Epithelial cell of esophagus (primary cell): ENCODE measurements at regions not wholly inside any gene's neighbourhood (a gene's known extent, or its start where the extent isn't known, plus 50 kb on each side); places are given as distances from the start of the nearest gene placed in this dataset.

Source experiments
- DNase-seq: peaks from one replicate; pipeline ENCODE4 v3.0.0; 2010; ENCODE audit warnings: low read depth
- H3K4me3 ChIP-seq: 2 replicates; pipeline ENCODE4 v1.5.1; 2011; ENCODE audit warnings: mild to moderate bottlenecking, low read length, control low read depth
- CTCF ChIP-seq: IDR thresholded peaks from 2 replicates; pipeline ENCODE4 v1.5.1; 2011; ENCODE audit warnings: low read depth, mild to moderate bottlenecking, low read length, control low read depth, inconsistent platforms; ENCODE audit not compliant: insufficient read depth; ENCODE audit errors: missing control alignments

GRCh38 chr3:176058856-176059255 lies 1138.4 kb downstream of the TBL1XR1 start:
- no peak for TF ChIP-seq CTCF
- H3K4me3 ChIP-seq, result no peak overlapping the region
- no peak for DNase-seq

GRCh38 chr3:176055836-176056235 lies 1141.4 kb downstream of the TBL1XR1 start:
- H3K4me3 ChIP-seq, result no peak overlapping the region
- peak; percentile 32 for DNase-seq
- no peak for TF ChIP-seq CTCF

GRCh38 chr3:176051766-176052165 lies 1145.5 kb downstream of the TBL1XR1 start:
- DNase-seq, result no peak
- H3K4me3 ChIP-seq, result no peak overlapping the region
- no peak for TF ChIP-seq CTCF

DNA sequence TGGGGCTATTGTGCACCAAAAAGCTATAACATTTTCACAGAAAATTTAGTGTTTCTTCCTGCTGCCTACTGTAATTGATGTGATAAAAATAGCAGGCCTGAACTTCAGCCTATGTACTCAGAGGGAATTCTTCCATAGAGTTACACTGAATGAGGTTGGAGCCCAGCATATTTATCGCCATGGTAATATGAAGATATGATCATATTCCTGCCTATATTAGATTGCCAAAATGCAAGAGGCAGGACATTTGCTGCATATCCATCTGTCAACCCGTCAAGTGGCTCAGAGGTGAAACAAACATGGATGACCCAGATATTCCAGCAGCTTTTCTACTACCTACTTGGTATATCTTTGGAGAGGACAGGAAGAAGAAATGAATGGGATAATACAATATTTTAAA lies 1150.6 kb downstream of the TBL1XR1 start:
- no peak for DNase-seq
- no peak for TF ChIP-seq CTCF
- no peak overlapping the region for H3K4me3 ChIP-seq

DNA sequence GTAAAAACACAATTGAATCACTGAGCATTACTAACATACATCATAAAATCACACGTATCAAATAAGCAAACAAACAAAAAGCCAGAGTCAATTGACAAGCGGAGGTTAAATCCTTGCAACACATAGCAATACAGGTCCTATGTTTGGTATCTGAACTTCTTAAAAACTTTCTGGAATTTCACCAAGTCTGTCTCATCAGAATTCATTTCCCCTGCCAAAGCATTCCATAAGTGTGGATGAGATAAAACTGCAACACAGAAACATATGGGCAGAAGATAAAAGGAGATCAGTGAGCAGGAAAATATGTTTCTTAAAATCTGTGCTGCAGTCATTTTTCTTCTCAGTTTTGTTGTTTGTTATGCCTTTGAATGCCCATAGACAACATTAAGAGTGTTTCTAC lies 1155.5 kb downstream of the TBL1XR1 start:
- no peak for TF ChIP-seq CTCF
- H3K4me3 ChIP-seq, result no peak overlapping the region
- no peak for DNase-seq

DNA sequence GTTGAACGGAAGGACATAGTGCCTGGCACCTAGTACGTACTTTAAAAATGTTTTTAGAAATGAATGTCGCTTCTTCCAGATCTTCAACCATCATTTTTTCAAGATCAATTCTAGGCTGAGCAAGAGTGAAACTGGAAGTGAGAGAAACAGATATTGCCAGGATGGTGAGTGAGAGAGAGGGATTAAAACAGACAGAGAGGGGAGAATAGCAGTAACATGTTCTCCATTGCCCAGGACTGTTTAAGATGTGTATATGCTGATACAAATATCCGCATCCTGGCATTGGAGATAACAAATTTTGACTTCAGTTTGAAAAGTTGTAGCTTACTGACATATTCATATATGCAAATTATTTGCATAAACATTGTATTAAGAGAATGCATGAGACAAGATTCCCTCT lies 1156.1 kb downstream of the TBL1XR1 start:
- no peak for TF ChIP-seq CTCF
- no peak overlapping the region for H3K4me3 ChIP-seq
- no peak for DNase-seq

- no peak for DNase-seq
- H3K4me3 ChIP-seq, result no peak overlapping the region
- no peak for TF ChIP-seq CTCF
Observed at GRCh38 chr3:176037636-176038035, 1159.6 kb downstream of the TBL1XR1 start.
